ENCODE measurements at regions not wholly inside any gene's neighbourhood (a gene's known extent, or its start where the extent isn't known, plus 50 kb on each side); places are given as distances from the start of the nearest gene placed in this dataset.
"Not testable (repeated sequence)": the region's sequence is repeated elsewhere in the genome, so short reads cannot be mapped to it uniquely, and the experiment has no call there.

DNA sequence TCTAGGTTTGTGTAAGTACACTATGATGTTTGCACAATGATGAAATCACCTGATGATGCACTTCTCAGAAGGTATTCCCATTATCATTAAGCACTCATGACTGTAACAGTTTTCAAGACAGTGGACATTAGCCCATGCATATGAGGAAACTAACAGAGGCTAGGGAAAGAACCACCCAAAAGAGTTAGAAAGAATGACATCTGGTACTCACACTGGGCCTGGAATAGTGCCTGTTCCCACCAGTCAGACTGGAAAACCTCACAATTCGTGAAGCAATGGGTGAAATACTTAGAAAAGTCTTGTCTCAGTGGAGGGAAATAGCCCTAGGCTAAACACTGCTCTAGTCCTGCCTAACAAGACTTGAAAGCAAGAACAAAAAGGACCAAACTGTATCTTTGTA, 117.4 kb upstream of the GDNF start:
- no peak for DNase-seq

DNA sequence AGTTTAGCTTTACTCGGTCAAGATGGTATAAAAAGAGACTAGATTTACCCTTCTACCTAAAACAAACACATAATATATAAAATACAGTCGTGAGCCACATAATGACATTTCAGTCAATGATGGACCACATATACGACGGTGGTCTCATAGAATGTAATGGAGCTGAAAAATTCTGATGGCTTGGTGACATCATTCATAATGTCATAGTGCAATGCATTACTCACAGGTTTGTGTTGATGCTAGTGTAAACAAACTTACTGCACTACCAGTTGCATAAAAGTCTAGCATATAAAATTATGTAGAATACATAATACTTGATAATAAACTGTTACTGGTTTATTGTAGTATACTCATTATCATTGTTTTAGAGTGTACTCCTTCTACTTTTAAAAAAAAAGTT, 115.9 kb upstream of the GDNF start:
- DNase-seq: no peak

DNA sequence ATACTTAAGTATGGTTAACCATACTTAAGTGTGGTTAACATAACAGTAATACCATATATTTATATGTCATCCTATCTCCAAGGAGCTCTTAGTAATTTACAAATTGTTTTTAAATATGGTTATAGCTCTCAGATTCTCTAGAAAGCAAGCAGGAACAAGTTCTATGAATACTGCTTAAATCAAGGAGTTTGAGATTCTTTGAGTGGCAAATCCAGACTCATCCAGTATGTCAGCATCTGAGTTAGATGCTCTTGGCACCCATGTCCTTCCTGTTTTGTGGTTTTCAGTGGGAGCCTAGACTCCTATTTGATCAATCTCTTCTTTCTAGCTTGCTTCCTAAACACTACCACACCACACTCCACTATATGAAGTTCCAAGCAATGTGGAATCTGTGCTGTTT, 114.7 kb upstream of the GDNF start:
- no peak for DNase-seq

DNA sequence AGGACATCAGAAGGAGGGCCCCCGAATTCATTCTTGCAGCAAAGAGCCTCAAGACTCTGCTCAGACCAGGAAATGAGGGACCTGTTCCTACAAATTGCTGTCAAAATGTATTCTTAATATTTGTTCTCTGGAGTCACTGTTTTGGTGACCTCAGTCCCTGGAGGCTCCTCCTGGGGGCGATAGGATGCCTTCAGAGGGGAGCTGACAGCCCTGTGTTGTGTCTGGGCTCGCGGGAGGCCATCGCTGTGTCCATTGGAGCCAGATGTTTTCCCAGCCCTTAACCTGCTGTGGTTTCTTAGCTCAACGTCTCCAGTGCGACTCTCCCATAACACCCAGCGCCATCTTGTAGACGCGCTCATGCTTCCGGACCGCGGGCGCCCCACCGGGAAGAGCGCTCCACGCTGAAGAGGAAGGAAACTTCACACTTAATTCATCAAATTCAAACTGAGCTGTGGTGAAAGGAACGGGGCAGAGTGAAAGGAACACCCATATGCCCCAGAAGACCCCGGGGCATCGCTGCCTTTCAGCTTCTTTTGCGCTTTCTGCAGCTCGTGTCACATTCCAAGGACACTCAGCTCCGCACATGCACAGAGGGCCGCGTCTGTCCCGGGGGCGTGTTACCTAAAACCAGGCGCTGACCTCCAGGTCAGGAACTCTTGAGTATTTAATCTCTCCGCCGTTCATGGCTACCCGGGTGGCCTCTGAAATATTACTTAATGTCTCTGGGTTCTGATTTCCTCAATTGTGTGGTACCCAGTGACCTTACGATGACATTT, 112.3 kb upstream of the GDNF start:
- DNase-seq: no peak

DNA sequence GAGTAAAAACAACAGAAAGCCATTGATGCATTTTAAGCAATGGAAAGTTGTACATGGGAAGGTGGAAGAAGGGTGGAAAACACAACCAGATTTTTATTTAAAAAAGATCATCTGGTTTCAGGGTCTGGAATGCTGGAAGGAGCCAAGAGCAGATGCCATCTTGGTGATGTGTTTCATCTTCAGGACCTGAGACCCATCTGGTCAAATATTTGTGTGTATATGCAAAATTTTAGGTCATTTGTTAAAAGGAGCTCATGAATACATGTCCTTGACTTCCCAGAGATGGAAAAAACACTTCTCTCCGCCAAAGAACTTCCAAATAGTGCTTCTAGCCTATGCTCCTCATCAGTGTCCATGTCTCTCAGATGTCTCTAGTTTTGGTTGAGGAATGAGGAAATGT, 110.6 kb upstream of the GDNF start:
- no peak for DNase-seq

DNA sequence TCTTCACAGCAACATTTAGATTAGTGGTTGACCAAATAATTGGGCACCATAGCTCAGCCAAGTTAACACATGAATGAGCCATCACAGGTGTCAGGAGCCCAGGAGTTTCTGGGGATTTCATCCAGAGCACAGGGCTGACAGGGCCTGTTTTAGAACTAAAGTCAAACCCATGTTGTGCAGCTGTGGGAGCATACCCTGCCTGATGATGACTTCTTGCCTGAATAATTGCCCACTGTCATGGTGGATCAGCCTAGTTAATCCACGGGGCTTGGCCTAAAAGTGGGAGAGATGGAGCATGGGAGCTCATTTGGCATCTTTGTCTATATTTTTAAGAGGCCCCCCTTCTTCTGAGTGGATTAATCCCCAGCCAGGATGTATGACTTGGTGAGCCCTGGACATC, 105.6 kb upstream of the GDNF start:
- DNase-seq: no peak

DNA sequence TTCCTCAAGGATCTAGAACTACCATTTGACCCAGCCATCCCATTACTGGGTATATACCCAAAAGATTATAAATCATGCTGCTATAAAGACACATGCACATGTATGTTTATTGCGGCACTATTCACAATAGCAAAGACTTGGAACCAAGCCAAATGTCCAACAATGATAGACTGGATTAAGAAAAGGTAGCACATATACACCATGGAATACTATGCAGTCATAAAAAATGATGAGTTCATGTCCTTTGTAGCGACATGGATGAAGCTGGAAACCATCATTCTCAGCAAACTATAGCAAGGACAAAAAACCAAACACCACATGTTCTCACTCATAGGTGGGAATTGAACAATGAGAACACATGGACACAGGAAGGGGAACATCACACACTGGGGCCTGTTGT, 103.3 kb upstream of the GDNF start:
- DNase-seq: not testable (repeated sequence)

DNA sequence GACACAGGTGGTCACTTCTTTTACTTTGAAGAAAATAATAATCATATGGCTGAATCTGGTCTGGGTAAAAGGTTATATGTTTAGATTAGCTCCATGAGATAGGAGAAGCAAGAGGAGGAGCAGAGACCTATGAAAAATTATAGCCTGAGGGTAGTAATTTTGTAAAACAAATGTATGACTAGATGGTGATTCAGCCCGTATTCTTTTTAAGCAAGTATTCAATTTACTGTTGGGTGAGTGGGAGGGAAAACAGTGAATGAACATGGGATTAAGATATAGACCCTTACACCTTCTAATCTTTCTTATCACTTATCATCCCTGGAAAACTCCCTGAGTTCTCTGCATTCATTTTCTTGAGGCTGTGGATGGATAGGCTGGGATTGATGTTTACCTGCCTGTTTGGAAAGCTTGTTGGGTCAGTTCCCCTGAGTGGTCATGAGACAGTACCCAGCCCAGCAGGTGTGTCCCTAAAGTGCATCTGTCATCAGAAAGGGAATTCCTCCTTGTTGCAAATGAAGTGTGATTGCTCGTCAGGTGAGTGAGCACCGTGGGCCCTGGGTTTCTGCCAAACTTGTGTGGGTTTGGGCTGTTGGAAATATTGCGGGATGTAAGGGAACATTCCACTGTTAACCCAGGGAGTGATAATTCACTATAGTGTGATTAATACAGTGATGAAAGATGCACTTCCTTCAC, 101.2 kb upstream of the GDNF start:
- peak; percentile 16 for DNase-seq

DNA sequence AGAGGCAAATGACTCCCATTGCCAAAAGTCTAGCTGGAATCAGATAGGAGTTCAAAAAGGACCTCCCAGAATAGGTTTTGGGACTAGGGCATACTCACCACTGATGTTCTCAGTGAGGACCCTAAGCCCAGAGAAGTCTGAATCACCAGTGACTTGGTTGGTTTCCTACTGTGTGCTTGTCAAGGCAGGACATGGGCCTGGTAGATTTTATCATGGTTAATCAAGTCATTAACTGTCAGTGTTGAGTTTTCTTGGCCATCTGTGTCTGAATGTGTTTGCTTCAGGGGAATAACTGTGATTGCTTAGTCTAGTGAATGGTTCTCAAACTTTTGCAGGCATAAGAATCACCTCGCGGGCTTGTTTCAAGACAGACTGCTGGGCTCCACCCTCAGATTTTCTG, 99.0 kb upstream of the GDNF start:
- DNase-seq: no peak

DNA sequence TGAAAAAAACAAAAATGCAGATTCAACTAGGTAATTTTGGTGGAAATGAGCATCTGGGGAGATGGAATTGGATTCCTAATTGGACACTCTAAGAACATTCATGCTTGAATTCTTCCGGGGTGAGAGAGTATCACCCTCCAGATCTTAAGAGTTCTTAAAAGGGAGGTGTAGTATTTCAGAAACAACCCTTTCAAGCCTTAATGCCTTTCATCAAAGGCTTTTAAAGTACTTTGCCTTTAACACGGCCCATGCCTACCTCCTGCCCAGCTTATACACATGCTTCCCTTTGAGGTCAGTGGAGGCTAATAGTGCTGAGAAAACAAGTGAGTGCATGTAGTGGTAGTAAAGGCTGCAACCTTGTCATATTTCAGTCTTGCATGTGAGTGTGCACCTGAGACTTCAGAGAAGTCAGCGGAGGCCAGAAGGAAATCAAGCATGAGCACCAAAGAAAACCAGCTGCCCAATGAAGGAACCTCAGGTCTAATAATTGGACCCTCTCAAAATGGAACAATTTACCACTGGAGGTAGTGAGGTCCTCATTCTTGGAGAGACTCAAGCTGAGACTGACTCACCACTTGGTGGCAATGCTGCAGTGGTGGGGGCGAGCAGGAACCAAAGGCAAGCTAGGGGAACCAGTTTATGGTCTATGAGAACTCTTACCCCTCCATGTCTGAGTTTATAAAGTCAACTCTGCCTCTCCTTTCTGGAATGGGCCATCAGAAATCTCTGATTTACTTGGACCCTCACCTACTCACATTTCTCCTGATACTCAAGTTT, 98.4 kb upstream of the GDNF start:
- DNase-seq: no peak

DNA sequence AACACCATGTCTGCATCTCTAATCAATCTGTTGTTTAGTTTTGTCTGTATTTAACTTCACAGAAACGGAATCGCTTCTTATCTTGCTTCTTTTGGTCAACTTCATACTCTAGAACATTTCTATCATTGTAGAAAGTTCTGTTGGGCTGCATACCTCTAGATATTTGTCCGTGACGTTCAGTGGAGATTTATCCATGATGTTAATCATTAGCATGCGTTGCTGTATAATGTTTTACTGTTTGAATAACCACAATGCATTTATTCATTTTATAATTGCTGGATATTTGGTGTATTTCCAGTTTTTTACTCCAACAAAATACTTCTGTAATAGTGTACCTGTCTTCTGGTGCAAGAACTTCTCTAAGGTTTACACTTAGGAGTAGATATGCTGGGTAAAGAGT, 96.2 kb upstream of the GDNF start:
- DNase-seq: no peak

DNA sequence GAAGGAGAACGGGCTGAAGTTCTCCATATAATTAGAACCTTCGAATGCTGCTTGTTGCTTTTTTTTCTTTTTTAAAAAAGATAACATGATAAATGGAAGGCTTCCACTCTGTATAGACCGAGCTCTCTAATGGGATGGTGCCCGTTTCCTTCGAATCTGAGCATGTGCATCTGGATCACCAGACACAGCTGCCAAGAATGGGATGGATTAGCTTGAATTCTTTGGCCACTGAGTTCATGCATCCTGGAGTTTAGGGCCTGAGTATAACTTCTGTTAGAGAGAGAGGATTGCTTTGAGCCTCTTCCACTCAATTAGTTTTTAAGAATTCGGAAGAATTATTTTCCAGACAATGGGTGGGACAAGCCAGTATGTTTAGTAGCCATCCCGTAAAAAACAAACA, 93.7 kb upstream of the GDNF start:
- DNase-seq: no peak

DNA sequence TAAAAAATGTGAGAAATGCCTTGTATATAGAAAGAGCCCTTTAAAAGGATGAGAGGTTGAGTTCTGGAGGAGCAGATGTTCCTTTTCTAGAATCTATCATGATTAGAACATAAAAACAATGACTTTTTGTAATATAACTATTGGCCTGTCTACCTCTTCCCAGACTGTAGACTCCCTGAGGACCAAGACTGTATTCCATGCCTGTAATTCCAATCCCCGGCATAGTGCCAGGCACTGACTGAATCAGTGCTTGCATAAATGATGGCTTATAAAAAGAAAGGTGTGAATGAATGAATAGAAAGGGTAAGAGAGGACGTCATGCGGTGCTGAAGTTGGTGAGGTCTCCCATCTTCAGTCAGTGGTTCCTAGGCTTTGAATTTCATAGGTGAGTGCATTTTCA, 92.6 kb upstream of the GDNF start:
- no peak for DNase-seq

DNA sequence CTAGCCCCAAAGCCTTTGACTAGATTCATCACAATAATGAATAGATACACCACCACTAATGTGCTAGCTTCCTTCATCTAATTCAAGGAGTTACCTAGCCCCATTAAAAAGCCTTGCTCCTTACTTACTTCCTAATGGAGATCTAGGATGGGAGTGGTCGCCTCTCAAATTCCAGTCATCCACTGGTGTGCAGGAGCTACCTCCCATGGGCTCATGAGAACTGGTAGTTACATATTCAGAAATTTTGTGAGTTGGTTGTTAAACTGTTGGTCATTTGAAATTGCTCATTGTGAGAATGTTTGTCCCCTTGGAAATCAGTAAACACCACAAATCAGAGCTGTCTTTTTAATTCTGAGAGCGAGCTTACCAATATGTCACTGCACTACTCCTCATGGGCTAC, 91.7 kb upstream of the GDNF start:
- DNase-seq: no peak

DNA sequence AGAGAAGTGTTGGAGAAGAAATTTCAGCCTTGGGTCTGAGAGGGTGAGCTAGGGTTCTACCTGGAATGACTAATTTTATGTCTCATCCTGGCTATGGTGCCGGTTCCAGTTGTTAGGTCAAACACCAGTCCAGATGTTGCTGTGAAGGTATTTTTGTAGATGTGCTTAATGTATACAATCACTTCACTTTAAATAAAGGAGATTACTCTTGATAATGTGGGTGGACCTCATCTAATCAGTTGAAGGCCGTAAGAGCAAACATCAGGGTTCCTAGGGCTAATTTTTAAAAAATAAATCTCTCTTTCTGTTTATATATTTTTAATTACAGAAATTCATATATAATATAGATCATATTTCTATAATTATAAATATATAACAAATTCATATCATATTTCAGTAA, 90.5 kb upstream of the GDNF start:
- no peak for DNase-seq

DNA sequence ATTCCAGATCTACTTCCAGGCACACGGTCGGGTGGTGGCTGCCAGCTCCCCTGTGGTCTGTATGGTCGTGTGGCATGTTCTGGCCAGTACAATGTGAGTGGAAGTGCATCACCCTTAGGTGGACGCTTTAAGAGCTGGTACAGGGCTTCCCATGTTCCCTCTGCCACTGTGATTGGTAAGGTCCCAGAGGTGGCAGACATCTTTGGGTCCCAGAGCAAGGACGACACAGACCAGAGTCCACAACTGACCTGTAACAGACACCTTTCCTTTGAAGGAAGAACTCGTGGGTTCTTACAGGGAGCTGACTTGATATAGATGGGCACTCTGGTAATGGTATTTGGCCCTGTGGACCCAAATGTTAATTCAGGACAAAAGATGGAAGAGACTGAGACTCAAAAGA, 90.0 kb upstream of the GDNF start:
- DNase-seq: no peak

DNA sequence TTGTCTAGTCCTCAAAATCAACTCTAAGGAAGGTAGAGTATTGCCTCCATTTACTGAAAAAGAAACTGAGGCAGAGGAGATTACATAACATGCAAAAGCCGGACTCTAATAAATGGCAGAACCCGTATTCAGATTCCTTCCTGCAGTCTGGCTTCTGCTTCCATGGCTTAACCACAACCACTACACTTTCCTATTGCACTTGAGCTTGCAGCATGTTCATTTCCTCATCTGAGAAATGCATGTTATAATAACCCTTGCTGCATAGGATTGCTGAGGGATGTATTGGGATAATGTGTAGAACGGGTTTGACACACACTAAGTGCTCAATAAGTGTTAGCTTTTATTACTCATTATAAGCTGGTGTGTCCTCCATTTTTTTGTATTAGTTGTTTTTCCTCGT, 87.9 kb upstream of the GDNF start:
- DNase-seq: not testable (repeated sequence)

DNA sequence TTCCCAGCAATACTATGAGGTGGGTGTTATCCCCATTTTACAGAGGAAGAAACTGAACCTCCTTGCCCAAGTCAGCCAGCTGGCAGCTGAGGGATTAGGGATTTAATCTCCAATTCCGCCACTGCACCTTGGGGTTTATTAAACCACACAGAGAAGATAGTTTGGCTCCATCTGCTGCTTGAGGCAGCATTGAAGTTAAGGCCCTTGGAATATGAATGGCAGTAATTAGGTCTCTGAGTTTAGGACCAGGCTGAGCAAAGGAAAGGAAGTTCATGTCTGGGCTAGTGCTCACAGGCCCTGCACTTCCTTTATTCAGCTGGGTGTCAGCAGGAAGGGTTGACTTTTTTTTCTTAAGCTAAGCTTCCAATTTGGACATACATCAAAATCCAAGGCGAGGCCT, 86.9 kb upstream of the GDNF start:
- DNase-seq: peak; percentile 9

DNA sequence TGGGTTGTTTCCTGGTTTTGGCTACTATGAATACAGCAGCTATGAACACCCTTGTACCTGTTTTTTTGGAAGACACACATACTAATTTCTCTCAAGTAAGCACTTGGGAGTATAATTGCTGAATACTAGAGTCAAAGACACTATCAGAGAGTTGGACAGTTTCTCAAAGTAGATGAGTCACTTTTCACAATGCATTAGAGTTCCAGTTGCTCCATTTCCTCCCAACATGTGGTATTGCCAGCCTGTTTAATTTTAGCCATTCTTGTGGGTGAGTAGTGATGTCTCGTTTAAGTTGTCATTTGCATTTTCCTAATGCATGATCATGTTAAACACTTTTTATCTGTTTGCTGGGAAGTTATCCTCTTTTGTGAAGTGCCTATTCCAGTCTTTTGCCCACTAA, 81.6 kb upstream of the GDNF start:
- peak; percentile 6 for DNase-seq

DNA sequence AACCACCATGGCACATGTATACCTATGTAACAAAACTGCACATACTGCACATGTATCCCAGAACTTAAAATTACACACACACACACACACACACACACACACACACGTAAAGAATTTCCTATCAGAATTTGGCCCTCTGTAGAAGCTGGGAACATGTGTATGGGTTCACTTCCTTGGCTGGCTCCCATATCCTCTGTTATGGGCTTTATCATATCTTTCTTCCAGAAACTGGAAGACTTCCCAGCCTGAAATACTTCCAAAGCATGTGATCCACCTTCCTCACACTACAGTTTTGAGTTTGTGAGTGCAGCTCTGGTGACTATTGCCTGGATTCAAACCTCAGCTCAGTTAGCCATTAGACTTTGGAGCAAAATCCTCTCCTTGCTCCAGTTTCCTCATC, 78.6 kb upstream of the GDNF start:
- DNase-seq: peak; percentile 43

DNA sequence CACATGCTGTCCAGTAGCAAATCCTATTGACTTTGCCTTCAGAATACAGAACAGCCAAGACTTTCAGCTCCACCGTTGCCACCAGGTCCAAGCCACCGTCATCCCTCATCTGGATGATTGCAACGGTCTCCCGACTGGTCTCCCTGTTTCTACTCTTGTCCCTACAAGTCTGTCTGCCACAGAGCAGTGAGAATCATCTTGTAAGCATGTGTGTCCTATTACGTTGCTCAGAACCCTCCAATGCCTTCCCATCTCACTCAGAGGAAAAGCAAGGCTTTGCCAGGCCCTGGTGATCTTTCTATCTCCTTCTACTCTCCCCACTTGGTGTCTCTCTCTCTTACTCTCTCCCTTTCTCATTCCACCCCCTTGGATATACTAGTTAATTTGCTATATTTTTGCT, 76.7 kb upstream of the GDNF start:
- DNase-seq: no peak

DNA sequence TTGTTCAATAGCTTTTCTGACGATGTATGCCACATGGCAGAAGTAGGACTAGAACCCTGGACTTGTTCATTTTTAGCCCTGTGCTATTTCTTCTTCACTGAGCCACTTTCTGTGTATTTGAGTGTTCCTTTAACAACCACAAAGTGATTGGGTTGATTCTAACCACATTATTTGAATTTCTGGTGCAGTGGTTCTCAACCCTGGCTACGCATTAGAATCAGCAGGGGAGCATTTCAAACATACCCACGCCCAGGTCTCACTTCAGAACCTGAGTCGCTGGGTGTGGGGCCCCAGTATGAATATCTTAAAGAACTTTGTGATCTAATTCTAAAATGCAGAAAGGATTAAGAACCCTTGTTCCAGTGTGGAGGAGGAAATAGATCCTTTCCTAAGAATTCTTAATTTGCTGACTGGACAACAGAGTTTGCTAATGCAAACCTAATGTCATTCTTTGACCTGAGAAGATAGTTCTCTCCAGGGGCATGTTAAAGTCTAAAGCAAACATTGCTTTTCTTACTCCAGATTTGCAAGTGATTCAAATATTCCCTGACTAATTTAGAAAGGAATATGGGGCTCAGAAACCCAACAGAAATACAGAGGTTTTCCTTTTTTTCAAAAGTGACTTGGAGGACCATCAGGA, 75.4 kb upstream of the GDNF start:
- no peak for DNase-seq

DNA sequence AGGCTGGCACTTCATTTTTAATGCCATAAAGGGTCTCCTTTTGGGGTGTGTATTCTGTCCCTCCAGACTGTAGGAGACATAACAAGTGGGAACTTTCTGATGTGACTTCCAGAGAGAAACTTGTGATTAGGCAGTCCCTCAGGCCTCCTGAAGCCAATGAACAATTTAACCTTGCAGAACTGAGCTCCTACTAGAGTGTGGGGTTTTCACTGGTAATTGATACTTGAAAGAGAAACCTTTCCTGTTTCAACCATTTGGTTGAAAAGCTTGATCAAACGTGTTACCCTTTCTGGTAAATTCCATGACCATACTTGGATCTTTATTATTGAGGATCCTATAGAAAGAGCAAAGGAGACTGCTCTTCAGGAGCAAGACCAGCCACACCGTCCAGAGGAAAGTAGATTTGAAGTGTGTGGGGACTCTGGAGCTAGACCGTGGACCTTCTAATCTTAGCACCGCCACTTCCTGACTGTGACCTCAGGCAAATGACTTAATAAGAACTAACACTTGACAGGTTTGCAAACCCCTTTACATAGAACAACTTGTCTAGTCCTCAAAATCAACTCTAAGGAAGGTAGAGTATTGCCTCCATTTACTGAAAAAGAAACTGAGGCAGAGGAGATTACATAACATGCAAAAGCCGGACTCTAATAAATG, 69.9 kb upstream of the GDNF start:
- DNase-seq: not testable (repeated sequence)

Data from fibroblast of skin of abdomen (primary cell).